SK-N-SH (cell line): ENCODE measurements at regions not wholly inside any gene's neighbourhood (a gene's known extent, or its start where the extent isn't known, plus 50 kb on each side); places are given as distances from the start of the nearest gene placed in this dataset.

Experiments
- CTCF ChIA-PET: fragments of 300-600, 350-600 bp; formaldehyde crosslinking; extraction: SDS; loops from one replicate; lab custom pipeline; 2021; lab: Yijun Ruan, JAX
- POLR2A ChIA-PET: fragments of 350-600 bp; sonication (Branson Sonifier 250); formaldehyde crosslinking; extraction: SDS; loops from one replicate; lab custom pipeline; 2020; ENCODE audit warnings: antibody characterized with exemption, inconsistent platforms; lab: Yijun Ruan, JAX
- DNase-seq: peaks from one replicate; pipeline ENCODE4 v3.0.0; 2012
- H2AFZ ChIP-seq: fragments of 200-600 bp; sonication (generic); 2 replicates; pipeline ENCODE4 v1.8.1; 2016; ENCODE audit warnings: antibody characterized with exemption, mild to moderate bottlenecking, low read depth
- H3F3A ChIP-seq: fragments of 200-600 bp; sonication (generic); replicated peaks from 2 replicates; pipeline ENCODE3; 2016; ENCODE audit warnings: antibody characterized with exemption, mild to moderate bottlenecking; ENCODE audit not compliant: insufficient read depth
- H3K27ac ChIP-seq, 2 experiments: fragments of 200-500 bp in 1 of 2; fragments of 200-600 bp in 1 of 2; sonication (Bioruptor generic) in 1 of 2; sonication (generic), shearing (Covaris generic) in 1 of 2; 2 replicates each; pipeline versions ENCODE4 v1.5.1 to v1.6.1; 2014 to 2016; ENCODE audit warnings: low read depth in 2 of 2, inconsistent platforms in 1 of 2, low read length in 1 of 2, mild to moderate bottlenecking in 1 of 2, mixed read lengths in 1 of 2
- H3K27me3 ChIP-seq: fragments of 200-600 bp; sonication (generic), shearing (Covaris generic); 2 replicates; pipeline ENCODE4 v1.6.1; 2016; ENCODE audit warnings: mixed run types; ENCODE audit not compliant: insufficient read depth
- H3K36me3 ChIP-seq, 2 experiments: fragments of 200-500 bp in 1 of 2; fragments of 200-600 bp in 1 of 2; sonication (Bioruptor generic) in 1 of 2; sonication (generic) in 1 of 2; replicated peaks in 1 of 2; 2 replicates each; pipeline versions ENCODE3 to v1.5.1; 2014 to 2016; ENCODE audit warnings: low read length in 1 of 2, mild to moderate bottlenecking in 1 of 2; ENCODE audit not compliant: insufficient read depth in 2 of 2, control insufficient read depth in 1 of 2
- H3K4me1 ChIP-seq, 2 experiments: fragments of 200-500 bp in 1 of 2; fragments of 200-600 bp in 1 of 2; sonication (Bioruptor generic) in 1 of 2; sonication (generic), shearing (Covaris generic) in 1 of 2; 2 replicates each; pipeline versions ENCODE4 v1.5.1 to v1.6.1; 2014 to 2016; ENCODE audit warnings: low read depth in 1 of 2, low read length in 1 of 2, mixed run types in 1 of 2; ENCODE audit not compliant: insufficient read depth in 2 of 2, control insufficient read depth in 1 of 2
- H3K4me2 ChIP-seq: fragments of 200-600 bp; sonication (generic), shearing (Covaris generic); 2 replicates; pipeline ENCODE4 v1.6.1; 2017; ENCODE audit warnings: mixed run types
- H3K4me3 ChIP-seq, 2 experiments: fragments of 200-500 bp in 1 of 2; fragments of 200-600 bp in 1 of 2; sonication (Bioruptor generic) in 1 of 2; sonication (generic), shearing (Covaris generic) in 1 of 2; 2 replicates each; pipeline versions ENCODE4 v1.5.1 to v1.8.1; 2014 to 2016; ENCODE audit warnings: low read depth in 2 of 2, inconsistent platforms in 1 of 2, low read length in 1 of 2, mild to moderate bottlenecking in 1 of 2, mixed read lengths in 1 of 2, moderate library complexity in 1 of 2
- H3K79me2 ChIP-seq: fragments of 200-600 bp; sonication (generic); 2 replicates; pipeline ENCODE4 v1.8.1; 2017; ENCODE audit warnings: mild to moderate bottlenecking; ENCODE audit not compliant: insufficient read depth
- H3K9ac ChIP-seq: fragments of 200-600 bp; sonication (generic); 2 replicates; pipeline ENCODE4 v1.6.1; 2017; ENCODE audit warnings: mixed run types
- H3K9me2 ChIP-seq: fragments of 200-600 bp; sonication (generic); 2 replicates; pipeline ENCODE4 v1.6.1; 2017; ENCODE audit warnings: mixed run types
- H3K9me3 ChIP-seq: fragments of 200-600 bp; sonication (generic); 2 replicates; pipeline ENCODE4 v1.6.1; 2017; ENCODE audit warnings: mixed run types, mild to moderate bottlenecking, moderate library complexity
- H4K20me1 ChIP-seq: fragments of 200-600 bp; sonication (generic); 2 replicates; pipeline ENCODE4 v1.6.1; 2017; ENCODE audit warnings: mild to moderate bottlenecking, mixed run types; ENCODE audit not compliant: insufficient read depth
- ELF1 ChIP-seq: IDR thresholded peaks from 2 replicates; pipeline ENCODE4 v1.4.0; 2012
- GABPA ChIP-seq: IDR thresholded peaks from 2 replicates; pipeline ENCODE4 v1.4.0; 2012; ENCODE audit warnings: low read depth, mild to moderate bottlenecking
- MEF2A ChIP-seq: IDR thresholded peaks from 2 replicates; pipeline ENCODE4 v1.4.0; 2012; ENCODE audit warnings: low read depth, borderline replicate concordance
- POLR2AphosphoS5 ChIP-seq: IDR thresholded peaks from 2 replicates; pipeline ENCODE4 v1.6.1; 2012; ENCODE audit warnings: low read depth, low read length
- RFX5 ChIP-seq: IDR thresholded peaks from 2 replicates; pipeline ENCODE4 v1.6.1; 2012; ENCODE audit warnings: mild to moderate bottlenecking, improper control_type of control experiment, low read length
- RXRA ChIP-seq: IDR thresholded peaks from 2 replicates; pipeline ENCODE4 v1.4.0; 2012; ENCODE audit warnings: low read depth, mild to moderate bottlenecking, borderline replicate concordance
- SIN3A ChIP-seq: IDR thresholded peaks from 2 replicates; pipeline ENCODE4 v1.6.1; 2012; ENCODE audit warnings: low read depth, mild to moderate bottlenecking, low read length, moderate library complexity, borderline replicate concordance
- SMC3 ChIP-seq: IDR thresholded peaks from 2 replicates; pipeline ENCODE4 v1.6.1; 2012; ENCODE audit warnings: low read depth, low read length, improper control_type of control experiment
- TCF12 ChIP-seq: IDR thresholded peaks from 2 replicates; pipeline ENCODE4 v1.4.0; 2012
- TF ChIP-seq, protein P1 (sequence below): IDR thresholded peaks from 2 replicates; pipeline ENCODE4 v1.4.0; 2012; ENCODE audit warnings: low read depth, borderline replicate concordance
- TF ChIP-seq, protein P2 (sequence below): fragments of 200-600 bp; sonication (generic); IDR thresholded peaks from 2 replicates; pipeline ENCODE4 v1.6.1; 2017; ENCODE audit warnings: antibody characterized with exemption, mild to moderate bottlenecking, moderate library complexity
- TF ChIP-seq, protein P3 (sequence below): fragments of 150-350 bp; IDR thresholded peaks from 2 replicates; pipeline ENCODE4 v1.6.1; 2017; ENCODE audit warnings: antibody characterized with exemption, low read length, low read depth, borderline replicate concordance
- TF ChIP-seq, protein P4 (sequence below): fragments of 150-350 bp; IDR thresholded peaks from 2 replicates; pipeline ENCODE4 v1.6.1; 2016; ENCODE audit warnings: mild to moderate bottlenecking, low read depth, low read length
- TF ChIP-seq, protein P5 (sequence below): IDR thresholded peaks from 2 replicates; pipeline ENCODE4 v1.6.1; 2012; ENCODE audit warnings: mild to moderate bottlenecking, low read depth, low read length, moderate library complexity
- TF ChIP-seq, protein P6 (sequence below): IDR thresholded peaks from 2 replicates; pipeline ENCODE4 v1.4.0; 2012; ENCODE audit warnings: low read depth

DNA sequence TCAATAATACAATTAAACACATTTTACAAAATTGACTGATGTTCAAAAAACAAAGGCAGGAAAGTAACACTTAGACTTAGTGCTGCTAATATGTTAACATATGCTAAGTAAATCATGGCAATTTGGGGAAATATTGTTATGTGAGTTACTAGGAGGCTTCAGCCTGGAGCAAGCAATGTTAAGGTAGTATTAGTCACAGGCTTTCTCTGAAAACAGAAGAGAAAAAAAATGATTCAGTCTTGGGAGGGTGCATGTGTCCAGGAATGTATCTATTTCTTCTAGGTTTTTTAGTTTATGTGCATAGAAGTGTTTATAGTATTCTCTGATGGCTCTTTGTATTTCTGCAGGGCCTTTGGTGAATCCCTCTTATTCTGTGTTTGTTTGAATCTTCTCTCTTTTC, 345.8 kb upstream of the TFPI start:
- no peaks in the 10 kb centered on the region for H3K27me3 ChIP-seq
- no peak for TF ChIP-seq RXRA
- TF ChIP-seq TCF12, result no peak
- no peak for TF ChIP-seq POLR2AphosphoS5
- TF ChIP-seq, protein P1, sequence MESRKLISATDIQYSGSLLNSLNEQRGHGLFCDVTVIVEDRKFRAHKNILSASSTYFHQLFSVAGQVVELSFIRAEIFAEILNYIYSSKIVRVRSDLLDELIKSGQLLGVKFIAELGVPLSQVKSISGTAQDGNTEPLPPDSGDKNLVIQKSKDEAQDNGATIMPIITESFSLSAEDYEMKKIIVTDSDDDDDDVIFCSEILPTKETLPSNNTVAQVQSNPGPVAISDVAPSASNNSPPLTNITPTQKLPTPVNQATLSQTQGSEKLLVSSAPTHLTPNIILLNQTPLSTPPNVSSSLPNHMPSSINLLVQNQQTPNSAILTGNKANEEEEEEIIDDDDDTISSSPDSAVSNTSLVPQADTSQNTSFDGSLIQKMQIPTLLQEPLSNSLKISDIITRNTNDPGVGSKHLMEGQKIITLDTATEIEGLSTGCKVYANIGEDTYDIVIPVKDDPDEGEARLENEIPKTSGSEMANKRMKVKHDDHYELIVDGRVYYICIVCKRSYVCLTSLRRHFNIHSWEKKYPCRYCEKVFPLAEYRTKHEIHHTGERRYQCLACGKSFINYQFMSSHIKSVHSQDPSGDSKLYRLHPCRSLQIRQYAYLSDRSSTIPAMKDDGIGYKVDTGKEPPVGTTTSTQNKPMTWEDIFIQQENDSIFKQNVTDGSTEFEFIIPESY, result no peak
- no peak for TF ChIP-seq RFX5
- TF ChIP-seq SIN3A, result no peak
- TF ChIP-seq, protein P2, sequence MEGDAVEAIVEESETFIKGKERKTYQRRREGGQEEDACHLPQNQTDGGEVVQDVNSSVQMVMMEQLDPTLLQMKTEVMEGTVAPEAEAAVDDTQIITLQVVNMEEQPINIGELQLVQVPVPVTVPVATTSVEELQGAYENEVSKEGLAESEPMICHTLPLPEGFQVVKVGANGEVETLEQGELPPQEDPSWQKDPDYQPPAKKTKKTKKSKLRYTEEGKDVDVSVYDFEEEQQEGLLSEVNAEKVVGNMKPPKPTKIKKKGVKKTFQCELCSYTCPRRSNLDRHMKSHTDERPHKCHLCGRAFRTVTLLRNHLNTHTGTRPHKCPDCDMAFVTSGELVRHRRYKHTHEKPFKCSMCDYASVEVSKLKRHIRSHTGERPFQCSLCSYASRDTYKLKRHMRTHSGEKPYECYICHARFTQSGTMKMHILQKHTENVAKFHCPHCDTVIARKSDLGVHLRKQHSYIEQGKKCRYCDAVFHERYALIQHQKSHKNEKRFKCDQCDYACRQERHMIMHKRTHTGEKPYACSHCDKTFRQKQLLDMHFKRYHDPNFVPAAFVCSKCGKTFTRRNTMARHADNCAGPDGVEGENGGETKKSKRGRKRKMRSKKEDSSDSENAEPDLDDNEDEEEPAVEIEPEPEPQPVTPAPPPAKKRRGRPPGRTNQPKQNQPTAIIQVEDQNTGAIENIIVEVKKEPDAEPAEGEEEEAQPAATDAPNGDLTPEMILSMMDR, result no peak
- no peak for TF ChIP-seq GABPA
- no peak for TF ChIP-seq SMC3
- TF ChIP-seq, protein P3, sequence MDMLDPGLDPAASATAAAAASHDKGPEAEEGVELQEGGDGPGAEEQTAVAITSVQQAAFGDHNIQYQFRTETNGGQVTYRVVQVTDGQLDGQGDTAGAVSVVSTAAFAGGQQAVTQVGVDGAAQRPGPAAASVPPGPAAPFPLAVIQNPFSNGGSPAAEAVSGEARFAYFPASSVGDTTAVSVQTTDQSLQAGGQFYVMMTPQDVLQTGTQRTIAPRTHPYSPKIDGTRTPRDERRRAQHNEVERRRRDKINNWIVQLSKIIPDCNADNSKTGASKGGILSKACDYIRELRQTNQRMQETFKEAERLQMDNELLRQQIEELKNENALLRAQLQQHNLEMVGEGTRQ, result no peak
- TF ChIP-seq, protein P4, sequence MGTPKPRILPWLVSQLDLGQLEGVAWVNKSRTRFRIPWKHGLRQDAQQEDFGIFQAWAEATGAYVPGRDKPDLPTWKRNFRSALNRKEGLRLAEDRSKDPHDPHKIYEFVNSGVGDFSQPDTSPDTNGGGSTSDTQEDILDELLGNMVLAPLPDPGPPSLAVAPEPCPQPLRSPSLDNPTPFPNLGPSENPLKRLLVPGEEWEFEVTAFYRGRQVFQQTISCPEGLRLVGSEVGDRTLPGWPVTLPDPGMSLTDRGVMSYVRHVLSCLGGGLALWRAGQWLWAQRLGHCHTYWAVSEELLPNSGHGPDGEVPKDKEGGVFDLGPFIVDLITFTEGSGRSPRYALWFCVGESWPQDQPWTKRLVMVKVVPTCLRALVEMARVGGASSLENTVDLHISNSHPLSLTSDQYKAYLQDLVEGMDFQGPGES, result no peak
- TF ChIP-seq, protein P5, sequence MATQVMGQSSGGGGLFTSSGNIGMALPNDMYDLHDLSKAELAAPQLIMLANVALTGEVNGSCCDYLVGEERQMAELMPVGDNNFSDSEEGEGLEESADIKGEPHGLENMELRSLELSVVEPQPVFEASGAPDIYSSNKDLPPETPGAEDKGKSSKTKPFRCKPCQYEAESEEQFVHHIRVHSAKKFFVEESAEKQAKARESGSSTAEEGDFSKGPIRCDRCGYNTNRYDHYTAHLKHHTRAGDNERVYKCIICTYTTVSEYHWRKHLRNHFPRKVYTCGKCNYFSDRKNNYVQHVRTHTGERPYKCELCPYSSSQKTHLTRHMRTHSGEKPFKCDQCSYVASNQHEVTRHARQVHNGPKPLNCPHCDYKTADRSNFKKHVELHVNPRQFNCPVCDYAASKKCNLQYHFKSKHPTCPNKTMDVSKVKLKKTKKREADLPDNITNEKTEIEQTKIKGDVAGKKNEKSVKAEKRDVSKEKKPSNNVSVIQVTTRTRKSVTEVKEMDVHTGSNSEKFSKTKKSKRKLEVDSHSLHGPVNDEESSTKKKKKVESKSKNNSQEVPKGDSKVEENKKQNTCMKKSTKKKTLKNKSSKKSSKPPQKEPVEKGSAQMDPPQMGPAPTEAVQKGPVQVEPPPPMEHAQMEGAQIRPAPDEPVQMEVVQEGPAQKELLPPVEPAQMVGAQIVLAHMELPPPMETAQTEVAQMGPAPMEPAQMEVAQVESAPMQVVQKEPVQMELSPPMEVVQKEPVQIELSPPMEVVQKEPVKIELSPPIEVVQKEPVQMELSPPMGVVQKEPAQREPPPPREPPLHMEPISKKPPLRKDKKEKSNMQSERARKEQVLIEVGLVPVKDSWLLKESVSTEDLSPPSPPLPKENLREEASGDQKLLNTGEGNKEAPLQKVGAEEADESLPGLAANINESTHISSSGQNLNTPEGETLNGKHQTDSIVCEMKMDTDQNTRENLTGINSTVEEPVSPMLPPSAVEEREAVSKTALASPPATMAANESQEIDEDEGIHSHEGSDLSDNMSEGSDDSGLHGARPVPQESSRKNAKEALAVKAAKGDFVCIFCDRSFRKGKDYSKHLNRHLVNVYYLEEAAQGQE, result no peak
- no peak for TF ChIP-seq MEF2A
- no peak for TF ChIP-seq ELF1
- TF ChIP-seq, protein P6, sequence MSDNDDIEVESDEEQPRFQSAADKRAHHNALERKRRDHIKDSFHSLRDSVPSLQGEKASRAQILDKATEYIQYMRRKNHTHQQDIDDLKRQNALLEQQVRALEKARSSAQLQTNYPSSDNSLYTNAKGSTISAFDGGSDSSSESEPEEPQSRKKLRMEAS, result no peak
- no peak overlapping the region for H3K4me2 ChIP-seq
- H3K4me3 ChIP-seq, result no peak overlapping the region
- no peaks in the 10 kb centered on the region for H3K9me3 ChIP-seq
- ChIA-PET CTCF (interaction anchor here (1.0 to 1.6 kb wide), 2 partner anchors 11 to 40 kb away, joined by 3 to 4 read pairs; no protein-coding TSS in a partner anchor), POLR2A (no interaction called here)
- H3K79me2 ChIP-seq, result no peaks in the 10 kb centered on the region
- H2AFZ ChIP-seq, result no peak overlapping the region
- H4K20me1 ChIP-seq, result no peaks in the 10 kb centered on the region
- no peaks in the 10 kb centered on the region for H3F3A ChIP-seq
- no peak for DNase-seq
- no peak overlapping the region for H3K27ac ChIP-seq
- peaks cover 0 to 2% of the 10 kb centered on the region in 2 experiments; a peak in 1 of 4 replicates for H3K4me1 ChIP-seq
- H3K9me2 ChIP-seq, result no peaks in the 10 kb centered on the region
- H3K36me3 ChIP-seq, result no peaks in the 10 kb centered on the region
- H3K9ac ChIP-seq, result no peak overlapping the region
